ENCODE measurements at regions not wholly inside any gene's neighbourhood (a gene's known extent, or its start where the extent isn't known, plus 50 kb on each side); places are given as distances from the start of the nearest gene placed in this dataset.

GRCh38 chr2:136257893-136258292 is 139.9 kb upstream of the CXCR4 start:
- Histone ChIP-seq H3K18ac (ENCODE audit: low read depth in 1 of 2, low read length in 2 of 2) (no peak overlapping the region), H4K91ac (ENCODE audit: low read length) (no peak overlapping the region), H3K27ac (ENCODE audit: low read length, poor library complexity, severe bottlenecking) (no peak overlapping the region), H3K4me3 (ENCODE audit: insufficient read depth in 1 of 2, low read depth in 1 of 2, low read length in 2 of 2) (no peak overlapping the region), H3K14ac (ENCODE audit: low read length in 2 of 2) (no peak overlapping the region), H3K4me2 (ENCODE audit: low read length, poor library complexity, severe bottlenecking) (no peak overlapping the region), H2AK5ac (ENCODE audit: low read length, severe bottlenecking) (no peak overlapping the region), H3K27me3 (ENCODE audit: control insufficient read depth in 1 of 2, insufficient read depth in 1 of 2, low read length in 2 of 2) (peaks cover 4 to 18% of the 10 kb centered on the region in 2 experiments), H3K36me3 (ENCODE audit: control insufficient read depth in 1 of 2, insufficient read depth in 2 of 2, low read depth in 1 of 2, low read length in 2 of 2) (no peaks in the 10 kb centered on the region), H3K9me3 (ENCODE audit: control insufficient read depth, low read length) (no peaks in the 10 kb centered on the region), H2BK120ac (ENCODE audit: low read depth, low read length) (no peak overlapping the region), H3K4me1 (ENCODE audit: control insufficient read depth, insufficient read depth, low read depth, low read length) (no peaks in the 10 kb centered on the region), H2BK15ac (ENCODE audit: low read depth, poor library complexity, severe bottlenecking) (no peak overlapping the region), H2BK5ac (ENCODE audit: low read depth, low read length, poor library complexity, severe bottlenecking) (no peak overlapping the region), H2AFZ (ENCODE audit: low read depth, low read length) (no peak overlapping the region), H3K4ac (ENCODE audit: low read depth in 1 of 2, low read length in 2 of 2) (no peak overlapping the region), H4K8ac (ENCODE audit: low read length) (no peak overlapping the region), H3K9ac (ENCODE audit: low read length) (no peak overlapping the region), H2BK12ac (ENCODE audit: low read length in 2 of 2) (no peak overlapping the region), H3K79me1 (replicated peaks; ENCODE audit: low read length, poor library complexity, severe bottlenecking) (no peaks in the 10 kb centered on the region), H3K23ac (ENCODE audit: low read length in 2 of 2) (no peak overlapping the region)
- DNase-seq: no peak
- 60% methylated on average over 1 of the region's 1 CpG for WGBS

GRCh38 chr2:136255648-136256461 is 137.9 kb upstream of the CXCR4 start:
- whole genome bisulfite sequencing: 76% methylated on average over 9 of the region's 9 CpGs
- H3K14ac ChIP-seq (ENCODE audit: low read length in 2 of 2): no peak overlapping the region
- H3K4ac ChIP-seq (ENCODE audit: low read depth in 1 of 2, low read length in 2 of 2): no peak overlapping the region
- H2BK5ac ChIP-seq (ENCODE audit: low read depth, low read length, poor library complexity, severe bottlenecking): no peak overlapping the region
- H3K79me1 ChIP-seq (replicated peaks; ENCODE audit: low read length, poor library complexity, severe bottlenecking): no peaks in the 10 kb centered on the region
- no peak overlapping the region for H2BK120ac ChIP-seq (ENCODE audit: low read depth, low read length)
- no peaks in the 10 kb centered on the region for H3K4me1 ChIP-seq (ENCODE audit: control insufficient read depth, insufficient read depth, low read depth, low read length)
- no peak overlapping the region for H2AFZ ChIP-seq (ENCODE audit: low read depth, low read length)
- H3K23ac ChIP-seq (ENCODE audit: low read length in 2 of 2): no peak overlapping the region
- no peak overlapping the region for H4K8ac ChIP-seq (ENCODE audit: low read length)
- no peak for DNase-seq
- H2BK12ac ChIP-seq (ENCODE audit: low read length in 2 of 2): no peak overlapping the region
- H3K36me3 ChIP-seq (ENCODE audit: control insufficient read depth in 1 of 2, insufficient read depth in 2 of 2, low read depth in 1 of 2, low read length in 2 of 2): no peaks in the 10 kb centered on the region
- H3K9me3 ChIP-seq (ENCODE audit: control insufficient read depth, low read length): no peaks in the 10 kb centered on the region
- H3K18ac ChIP-seq (ENCODE audit: low read depth in 1 of 2, low read length in 2 of 2): no peak overlapping the region
- no peak overlapping the region for H3K4me3 ChIP-seq (ENCODE audit: insufficient read depth in 1 of 2, low read depth in 1 of 2, low read length in 2 of 2)
- H3K27ac ChIP-seq (ENCODE audit: low read length, poor library complexity, severe bottlenecking): no peak overlapping the region
- H3K9ac ChIP-seq (ENCODE audit: low read length): no peak overlapping the region
- no peak overlapping the region for H3K4me2 ChIP-seq (ENCODE audit: low read length, poor library complexity, severe bottlenecking)
- no peak overlapping the region for H4K91ac ChIP-seq (ENCODE audit: low read length)
- H3K27me3 ChIP-seq (ENCODE audit: control insufficient read depth in 1 of 2, insufficient read depth in 1 of 2, low read length in 2 of 2): peaks cover 4 to 32% of the 10 kb centered on the region in 2 experiments
- H2AK5ac ChIP-seq (ENCODE audit: low read length, severe bottlenecking): no peak overlapping the region
- H2BK15ac ChIP-seq (ENCODE audit: low read depth, poor library complexity, severe bottlenecking): no peak overlapping the region

- Histone ChIP-seq H3K14ac (ENCODE audit: low read length in 2 of 2) (no peak overlapping the region), H3K4me2 (ENCODE audit: low read length, poor library complexity, severe bottlenecking) (no peak overlapping the region), H3K4me3 (ENCODE audit: insufficient read depth in 1 of 2, low read depth in 1 of 2, low read length in 2 of 2) (no peak overlapping the region), H3K4me1 (ENCODE audit: control insufficient read depth, insufficient read depth, low read depth, low read length) (no peaks in the 10 kb centered on the region), H3K18ac (ENCODE audit: low read depth in 1 of 2, low read length in 2 of 2) (no peak overlapping the region), H4K8ac (ENCODE audit: low read length) (no peak overlapping the region), H2BK120ac (ENCODE audit: low read depth, low read length) (no peak overlapping the region), H3K27me3 (ENCODE audit: control insufficient read depth in 1 of 2, insufficient read depth in 1 of 2, low read length in 2 of 2) (peaks cover 4 to 39% of the 10 kb centered on the region in 2 experiments), H3K23ac (ENCODE audit: low read length in 2 of 2) (no peak overlapping the region), H2BK5ac (ENCODE audit: low read depth, low read length, poor library complexity, severe bottlenecking) (no peak overlapping the region), H2BK15ac (ENCODE audit: low read depth, poor library complexity, severe bottlenecking) (no peak overlapping the region), H2AK5ac (ENCODE audit: low read length, severe bottlenecking) (no peak overlapping the region), H3K9ac (ENCODE audit: low read length) (no peak overlapping the region), H2AFZ (ENCODE audit: low read depth, low read length) (no peak overlapping the region), H3K79me1 (replicated peaks; ENCODE audit: low read length, poor library complexity, severe bottlenecking) (no peaks in the 10 kb centered on the region), H3K9me3 (ENCODE audit: control insufficient read depth, low read length) (no peaks in the 10 kb centered on the region), H2BK12ac (ENCODE audit: low read length in 2 of 2) (no peak overlapping the region), H3K27ac (ENCODE audit: low read length, poor library complexity, severe bottlenecking) (no peak overlapping the region), H3K4ac (ENCODE audit: low read depth in 1 of 2, low read length in 2 of 2) (no peak overlapping the region), H3K36me3 (ENCODE audit: control insufficient read depth in 1 of 2, insufficient read depth in 2 of 2, low read depth in 1 of 2, low read length in 2 of 2) (no peaks in the 10 kb centered on the region), H4K91ac (ENCODE audit: low read length) (no peak overlapping the region)
- WGBS: no CpG with 5 or more reads among the region's 3 CpGs
- no peak for DNase-seq
Observed at GRCh38 chr2:136255127-136255526, 137.2 kb upstream of the CXCR4 start.

- Histone ChIP-seq H2BK12ac (ENCODE audit: low read length in 2 of 2) (no peak overlapping the region), H2BK5ac (ENCODE audit: low read depth, low read length, poor library complexity, severe bottlenecking) (no peak overlapping the region), H4K8ac (ENCODE audit: low read length) (no peak overlapping the region), H3K4me2 (ENCODE audit: low read length, poor library complexity, severe bottlenecking) (no peak overlapping the region), H3K9me3 (ENCODE audit: control insufficient read depth, low read length) (no peaks in the 10 kb centered on the region), H3K18ac (ENCODE audit: low read depth in 1 of 2, low read length in 2 of 2) (no peak overlapping the region), H3K4me3 (ENCODE audit: insufficient read depth in 1 of 2, low read depth in 1 of 2, low read length in 2 of 2) (no peak overlapping the region), H3K27ac (ENCODE audit: low read length, poor library complexity, severe bottlenecking) (no peak overlapping the region), H3K14ac (ENCODE audit: low read length in 2 of 2) (no peak overlapping the region), H2BK15ac (ENCODE audit: low read depth, poor library complexity, severe bottlenecking) (no peak overlapping the region), H3K9ac (ENCODE audit: low read length) (no peak overlapping the region), H2BK120ac (ENCODE audit: low read depth, low read length) (no peak overlapping the region), H3K4me1 (ENCODE audit: control insufficient read depth, insufficient read depth, low read depth, low read length) (no peaks in the 10 kb centered on the region), H4K91ac (ENCODE audit: low read length) (no peak overlapping the region), H2AK5ac (ENCODE audit: low read length, severe bottlenecking) (no peak overlapping the region), H2AFZ (ENCODE audit: low read depth, low read length) (no peak overlapping the region), H3K4ac (ENCODE audit: low read depth in 1 of 2, low read length in 2 of 2) (no peak overlapping the region), H3K79me1 (replicated peaks; ENCODE audit: low read length, poor library complexity, severe bottlenecking) (no peaks in the 10 kb centered on the region), H3K23ac (ENCODE audit: low read length in 2 of 2) (no peak overlapping the region), H3K27me3 (ENCODE audit: control insufficient read depth in 1 of 2, insufficient read depth in 1 of 2, low read length in 2 of 2) (peaks cover 4 to 41% of the 10 kb centered on the region in 2 experiments), H3K36me3 (ENCODE audit: control insufficient read depth in 1 of 2, insufficient read depth in 2 of 2, low read depth in 1 of 2, low read length in 2 of 2) (no peaks in the 10 kb centered on the region)
- 65% methylated on average over 2 of the region's 3 CpGs for whole genome bisulfite sequencing
- no peak for DNase-seq
Observed at GRCh38 chr2:136254681-136255080, 136.7 kb upstream of the CXCR4 start.
